MM.1S (cell line): ENCODE measurements at regions not wholly inside any gene's neighbourhood (a gene's known extent, or its start where the extent isn't known, plus 50 kb on each side); places are given as distances from the start of the nearest gene placed in this dataset.

Experiments used
- DNase-seq: peaks from one replicate; pipeline ENCODE4 v3.0.0-alpha.2; 2015
- H2AFZ ChIP-seq: fragments of 300-600 bp; sonication (generic); 2 replicates; pipeline ENCODE4 v1.6.0; 2016; ENCODE audit warnings: antibody characterized with exemption, low read length
- H3F3A ChIP-seq: fragments of 300-600 bp; sonication (generic); 2 replicates; pipeline ENCODE4 v1.6.1; 2016; ENCODE audit warnings: mild to moderate bottlenecking, antibody characterized with exemption, low read length, moderate library complexity, mixed read lengths; ENCODE audit not compliant: insufficient read depth
- H3K27ac ChIP-seq: fragments of 300-600 bp; sonication (generic); 2 replicates; pipeline ENCODE4 v1.5.1; 2016; ENCODE audit warnings: mild to moderate bottlenecking, low read length
- H3K27me3 ChIP-seq: fragments of 300-600 bp; sonication (generic); replicated peaks from 2 replicates; pipeline ENCODE4 v1.6.0; 2016; ENCODE audit warnings: low read length; ENCODE audit not compliant: insufficient read depth
- H3K36me3 ChIP-seq: fragments of 300-600 bp; sonication (generic); replicated peaks from 2 replicates; pipeline ENCODE4 v1.6.1; 2016; ENCODE audit warnings: mild to moderate bottlenecking, low read length, mixed read lengths; ENCODE audit not compliant: insufficient read depth
- H3K4me1 ChIP-seq: fragments of 300-600 bp; sonication (generic); 2 replicates; pipeline ENCODE4 v1.6.1; 2016; ENCODE audit warnings: low read length, mixed read lengths
- H3K4me2 ChIP-seq: fragments of 300-600 bp; sonication (generic); 2 replicates; pipeline ENCODE4 v1.6.0; 2016; ENCODE audit warnings: low read depth, low read length
- H3K4me3 ChIP-seq: fragments of 300-600 bp; sonication (generic); 2 replicates; pipeline ENCODE4 v1.5.1; 2016; ENCODE audit warnings: low read length, mixed read lengths
- H3K79me2 ChIP-seq: fragments of 300-600 bp; sonication (generic); 2 replicates; pipeline ENCODE4 v1.6.1; 2016; ENCODE audit warnings: mixed run types, low read length, mixed read lengths
- H3K9ac ChIP-seq: fragments of 300-600 bp; sonication (generic); 2 replicates; pipeline ENCODE4 v1.6.1; 2016; ENCODE audit warnings: low read length, mixed read lengths
- H3K9me2 ChIP-seq: fragments of 300-600 bp; sonication (generic); replicated peaks from 2 replicates; pipeline ENCODE4 v1.6.1; 2016; ENCODE audit warnings: mild to moderate bottlenecking, low read length, mixed read lengths; ENCODE audit not compliant: insufficient read depth
- H3K9me3 ChIP-seq: fragments of 300-600 bp; sonication (generic); replicated peaks from 2 replicates; pipeline ENCODE4 v1.6.1; 2016; ENCODE audit warnings: mild to moderate bottlenecking, low read length, mixed read lengths; ENCODE audit not compliant: insufficient read depth
- H4K20me1 ChIP-seq: fragments of 300-600 bp; sonication (generic); 2 replicates; pipeline ENCODE4 v1.6.1; 2016; ENCODE audit warnings: mild to moderate bottlenecking, low read length, moderate library complexity, mixed read lengths; ENCODE audit not compliant: insufficient read depth
- CTCF ChIP-seq: fragments of 300-600 bp; sonication (generic); IDR thresholded peaks from 2 replicates; pipeline ENCODE4 v1.5.1; 2016; ENCODE audit warnings: antibody characterized with exemption, low read length, mixed read lengths
- EZH2 ChIP-seq: fragments of 300-600 bp; sonication (generic); optimal IDR thresholded peaks from 2 replicates; pipeline ENCODE3; 2017; ENCODE audit warnings: low read depth, mild to moderate bottlenecking, antibody characterized with exemption, low read length, mixed read lengths
- EZH2phosphoT487 ChIP-seq: fragments of 300-600 bp; sonication (generic); IDR thresholded peaks from 2 replicates; pipeline ENCODE4 v1.6.1; 2018; ENCODE audit warnings: antibody characterized with exemption, low read length

- no peak for TF ChIP-seq EZH2
- no peak for TF ChIP-seq CTCF
- TF ChIP-seq EZH2phosphoT487 = no peak
- no peaks in the 10 kb centered on the region for H3K4me1 ChIP-seq
These were observed 236.5 kb downstream of the NDUFA10 start for GRCh38 chr2:239788576-239789098.

GRCh38 chr2:239787538-239788050, 237.5 kb downstream of the NDUFA10 start:
- Histone ChIP-seq H4K20me1 (no peaks in the 10 kb centered on the region), H3K36me3 (no peaks in the 10 kb centered on the region), H3K9me2 (no peaks in the 10 kb centered on the region), H3K9me3 (no peaks in the 10 kb centered on the region), H3K9ac (no peak overlapping the region), H3K27me3 (no peaks in the 10 kb centered on the region), H3K79me2 (no peaks in the 10 kb centered on the region), H2AFZ (no peak overlapping the region), H3K4me2 (no peak overlapping the region), H3F3A (no peaks in the 10 kb centered on the region), H3K27ac (no peak overlapping the region), H3K4me1 (no peaks in the 10 kb centered on the region), H3K4me3 (no peak overlapping the region)
- DNase-seq = no peak
- TF ChIP-seq CTCF (no peak), EZH2phosphoT487 (no peak), EZH2 (no peak)

More at GRCh38 chr2:239788576-239789098, 236.5 kb downstream of the NDUFA10 start:
- no peaks in the 10 kb centered on the region for H3F3A ChIP-seq
- no peak for DNase-seq
- no peaks in the 10 kb centered on the region for H4K20me1 ChIP-seq
- H2AFZ ChIP-seq = no peak overlapping the region
- H3K79me2 ChIP-seq = no peaks in the 10 kb centered on the region
- no peaks in the 10 kb centered on the region for H3K27me3 ChIP-seq
- no peaks in the 10 kb centered on the region for H3K36me3 ChIP-seq
- no peak overlapping the region for H3K4me3 ChIP-seq
- no peaks in the 10 kb centered on the region for H3K9me3 ChIP-seq
- H3K9ac ChIP-seq = no peak overlapping the region
- no peak overlapping the region for H3K4me2 ChIP-seq
- no peak overlapping the region for H3K27ac ChIP-seq
- H3K9me2 ChIP-seq = no peaks in the 10 kb centered on the region

GRCh38 chr2:239786791-239787190, 238.4 kb downstream of the NDUFA10 start:
- Histone ChIP-seq H2AFZ (no peak overlapping the region), H3K36me3 (no peaks in the 10 kb centered on the region), H3F3A (no peaks in the 10 kb centered on the region), H3K9me2 (no peaks in the 10 kb centered on the region), H3K4me2 (no peak overlapping the region), H3K9me3 (no peaks in the 10 kb centered on the region), H3K27ac (no peak overlapping the region), H4K20me1 (no peaks in the 10 kb centered on the region), H3K9ac (no peak overlapping the region), H3K79me2 (no peaks in the 10 kb centered on the region), H3K27me3 (no peaks in the 10 kb centered on the region), H3K4me3 (no peak overlapping the region), H3K4me1 (no peaks in the 10 kb centered on the region)
- no peak for TF ChIP-seq CTCF
- no peak for TF ChIP-seq EZH2
- TF ChIP-seq EZH2phosphoT487 = no peak
- DNase-seq = no peak
